Sigmoid colon (tissue), 4 donors: ENCODE measurements at regions not wholly inside any gene's neighbourhood (a gene's known extent, or its start where the extent isn't known, plus 50 kb on each side); places are given as distances from the start of the nearest gene placed in this dataset.

Experiments
- CTCF ChIP-seq, 4 experiments: fragments of 450-650 bp in 3 of 4; fragments of 200-600 bp in 1 of 4; IDR thresholded peaks; one replicate each; pipeline ENCODE4 v1.5.1; 2016 to 2019; ENCODE audit warnings: antibody characterized with exemption in 4 of 4, mild to moderate bottlenecking in 3 of 4, moderate library complexity in 2 of 4
- POLR2A ChIP-seq, 2 donors: fragments of 450-650 bp; IDR thresholded peaks; one replicate each; pipeline ENCODE4 v1.6.1; 2016; ENCODE audit warnings: antibody characterized with exemption in 2 of 2, mild to moderate bottlenecking in 2 of 2, moderate library complexity in 2 of 2
- POLR2AphosphoS5 ChIP-seq, 4 donors: sonication (generic); formaldehyde crosslinking; IDR thresholded peaks; one replicate each; pipeline ENCODE4 v1.6.1; 2017; ENCODE audit warnings: antibody characterized with exemption in 4 of 4

GRCh38 chr3:153972862-153973261 lies 148.3 kb upstream of the ARHGEF26 start:
- TF ChIP-seq POLR2A (IDR thresholded peaks at IDR 0.05) (no peak), POLR2AphosphoS5 (IDR thresholded peaks at IDR 0.05) (no peak), CTCF (IDR thresholded peaks at IDR 0.05) (no peak)
